HepG2 (cell line): ENCODE measurements at regions not wholly inside any gene's neighbourhood (a gene's known extent, or its start where the extent isn't known, plus 50 kb on each side); places are given as distances from the start of the nearest gene placed in this dataset.

Experiments
- ATAC-seq: fragments of 200-7000 bp; cut with Tn5 transposase; 3 replicates; pipeline ENCODE4 v1.9.1; 2020; ENCODE audit warnings: mild to moderate bottlenecking, moderate library complexity
- BruUV-seq: library from RNA; stranded (reverse); fragments of 400-500 nt; replicated peaks from 2 replicates; lab custom pipeline; 2021; lab: Mats Ljungman, UMichigan
- CTCF ChIA-PET: fragments of 300-600 bp; formaldehyde crosslinking; extraction: SDS; loops from one replicate; lab custom pipeline; 2021; ENCODE audit warnings: low total read pairs, inconsistent platforms, low intra/inter-chr PET ratio; lab: Yijun Ruan, JAX
- POLR2A ChIA-PET: fragments of 350-600 bp; sonication (Branson Sonifier 250); formaldehyde crosslinking; loops from one replicate; lab custom pipeline; 2020; ENCODE audit warnings: antibody characterized with exemption, inconsistent platforms; lab: Yijun Ruan, JAX
- DNase-seq: peaks from one replicate; pipeline ENCODE4 v3.0.0-alpha.2; 2015; ENCODE audit warnings: low spot score
- FAIRE-seq: peaks from 3 replicates; lab custom pipeline; 2011; peaks lifted over from hg19 to GRCh38; lab: Jason Lieb, UNC
- H2AFZ ChIP-seq: one replicate; pipeline ENCODE4 v1.6.1; 2011; ENCODE audit warnings: low read length, inconsistent platforms
- H3K27ac ChIP-seq: fragments of 300-600 bp; 3 replicates; pipeline ENCODE4 v1.8.0; 2011; ENCODE audit warnings: mixed run types, mild to moderate bottlenecking, mixed read lengths, low read length, inconsistent platforms; ENCODE audit not compliant: insufficient read depth; ENCODE audit errors: extremely low read length
- H3K27me3 ChIP-seq, 2 experiments: fragments of 200-600 bp in 1 of 2; 2 replicates in 1 of 2; 3 replicates in 1 of 2; pipeline versions ENCODE4 v1.6.0 to v1.8.0; 2011; ENCODE audit warnings: low read length in 2 of 2, mild to moderate bottlenecking in 2 of 2, moderate library complexity in 2 of 2, inconsistent platforms in 1 of 2; ENCODE audit not compliant: insufficient read depth in 2 of 2, control insufficient read depth in 1 of 2
- H3K36me3 ChIP-seq, 2 experiments: fragments of 200-600 bp in 1 of 2; replicated peaks in 1 of 2; 2 replicates in 1 of 2; 3 replicates in 1 of 2; pipeline versions ENCODE4 v1.5.1 to v1.8.0; 2011; ENCODE audit warnings: low read length in 2 of 2, inconsistent platforms in 1 of 2; ENCODE audit not compliant: insufficient read depth in 2 of 2, control insufficient read depth in 1 of 2
- H3K4me1 ChIP-seq: 2 replicates; pipeline ENCODE4 v1.5.1; 2012; ENCODE audit warnings: low read length, inconsistent platforms; ENCODE audit not compliant: insufficient read depth
- H3K4me2 ChIP-seq: 2 replicates; pipeline ENCODE4 v1.6.0; 2011; ENCODE audit warnings: low read depth, low read length, inconsistent platforms
- H3K4me3 ChIP-seq, 3 experiments: fragments of 200-600 bp in 1 of 3; sonication (generic), shearing (Covaris generic) in 1 of 3; replicated peaks in 1 of 3; 2 replicates each; pipeline ENCODE4 v1.5.1; 2011 to 2016; ENCODE audit warnings: low read length in 3 of 3, inconsistent platforms in 2 of 3, low read depth in 2 of 3, mild to moderate bottlenecking in 2 of 3, control low read depth in 1 of 3, mixed read lengths in 1 of 3; ENCODE audit not compliant: insufficient read depth in 1 of 3
- H3K79me2 ChIP-seq: one replicate; pipeline ENCODE4 v1.6.1; 2011; ENCODE audit warnings: low read length, inconsistent platforms; ENCODE audit not compliant: insufficient read depth
- H3K9ac ChIP-seq: 2 replicates; pipeline ENCODE4 v1.6.0; 2011; ENCODE audit warnings: mild to moderate bottlenecking, low read depth, low read length, inconsistent platforms; ENCODE audit not compliant: insufficient read depth
- H3K9me3 ChIP-seq: 2 replicates; pipeline ENCODE4 v1.5.1; 2012; ENCODE audit warnings: mild to moderate bottlenecking, low read length
- H4K20me1 ChIP-seq: 2 replicates; pipeline ENCODE4 v1.6.0; 2011; ENCODE audit warnings: inconsistent platforms, mild to moderate bottlenecking, low read length, moderate library complexity; ENCODE audit not compliant: insufficient read depth
- MNT ChIP-seq: fragments of 450-650 bp; IDR thresholded peaks from 2 replicates; pipeline ENCODE4 v1.6.1; 2016
- RBM22 ChIP-seq: fragments of 200-400 bp; formaldehyde crosslinking; optimal IDR thresholded peaks from 2 replicates; pipeline ENCODE3; 2017; ENCODE audit warnings: mild to moderate bottlenecking, low read length, moderate library complexity
- TBX2 ChIP-seq: sonication (generic); formaldehyde crosslinking; IDR thresholded peaks from 2 replicates; pipeline ENCODE4 v1.5.0; 2020; ENCODE audit warnings: missing genetic modification reagents, mild to moderate bottlenecking, borderline replicate concordance
- ZNF12 ChIP-seq: sonication (generic); formaldehyde crosslinking; IDR thresholded peaks from 2 replicates; pipeline ENCODE4 v1.5.0; 2020; ENCODE audit warnings: missing genetic modification reagents
- ZNF709 ChIP-seq: sonication (generic); formaldehyde crosslinking; IDR thresholded peaks from 2 replicates; pipeline ENCODE4 v1.5.0; 2020; ENCODE audit warnings: mild to moderate bottlenecking, missing genetic modification reagents
- WGBS: methylation state at CpG from one replicate; pipeline ENCODE4 v1.1.6; 2017; ENCODE audit warnings: low lambda C conversion rate; 5-methylcytosine and 5-hydroxymethylcytosine counted together
- in situ Hi-C: cut with HindIII; loops from 2 replicates; pipeline ENCODE4 v1.10.0; 2017; ENCODE audit warnings: low pct_unique_long_range_greater_than_20kb; ENCODE audit not compliant: extremely low pct_ligation_motif_present
- intact Hi-C: fragments of 100-400 bp; cut with micrococcal nuclease; formaldehyde crosslinking; loops from one replicate; pipeline ENCODE4 v1.10.0; 2022; ENCODE audit not compliant: unreplicated experiment
- TF ChIP-seq, protein P1 (sequence below): sonication (generic); formaldehyde crosslinking; IDR thresholded peaks from 2 replicates; pipeline ENCODE4 v1.4.0; 2020; ENCODE audit warnings: mild to moderate bottlenecking, missing genetic modification reagents

DNA sequence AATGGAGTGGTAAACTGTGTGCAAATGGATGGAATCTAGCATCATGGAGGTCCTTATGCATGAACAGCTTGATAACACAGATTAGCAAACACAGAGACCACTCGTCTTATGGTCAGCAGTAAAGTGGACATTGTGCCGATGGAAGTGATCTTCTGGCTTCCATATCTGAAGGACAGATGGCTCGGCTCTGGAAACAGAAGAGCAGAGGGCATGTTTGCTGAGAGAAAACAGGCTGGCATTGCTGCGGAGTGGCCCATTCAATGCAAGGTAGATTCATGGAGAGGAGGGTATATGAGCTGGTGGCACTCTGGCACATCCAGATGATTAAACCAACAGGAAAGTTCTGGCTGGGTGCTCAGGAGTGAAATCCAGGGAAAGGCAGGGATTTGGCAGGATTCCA, 513.2 kb downstream of the DIRAS2 start (continued):
- TF ChIP-seq, protein P1, sequence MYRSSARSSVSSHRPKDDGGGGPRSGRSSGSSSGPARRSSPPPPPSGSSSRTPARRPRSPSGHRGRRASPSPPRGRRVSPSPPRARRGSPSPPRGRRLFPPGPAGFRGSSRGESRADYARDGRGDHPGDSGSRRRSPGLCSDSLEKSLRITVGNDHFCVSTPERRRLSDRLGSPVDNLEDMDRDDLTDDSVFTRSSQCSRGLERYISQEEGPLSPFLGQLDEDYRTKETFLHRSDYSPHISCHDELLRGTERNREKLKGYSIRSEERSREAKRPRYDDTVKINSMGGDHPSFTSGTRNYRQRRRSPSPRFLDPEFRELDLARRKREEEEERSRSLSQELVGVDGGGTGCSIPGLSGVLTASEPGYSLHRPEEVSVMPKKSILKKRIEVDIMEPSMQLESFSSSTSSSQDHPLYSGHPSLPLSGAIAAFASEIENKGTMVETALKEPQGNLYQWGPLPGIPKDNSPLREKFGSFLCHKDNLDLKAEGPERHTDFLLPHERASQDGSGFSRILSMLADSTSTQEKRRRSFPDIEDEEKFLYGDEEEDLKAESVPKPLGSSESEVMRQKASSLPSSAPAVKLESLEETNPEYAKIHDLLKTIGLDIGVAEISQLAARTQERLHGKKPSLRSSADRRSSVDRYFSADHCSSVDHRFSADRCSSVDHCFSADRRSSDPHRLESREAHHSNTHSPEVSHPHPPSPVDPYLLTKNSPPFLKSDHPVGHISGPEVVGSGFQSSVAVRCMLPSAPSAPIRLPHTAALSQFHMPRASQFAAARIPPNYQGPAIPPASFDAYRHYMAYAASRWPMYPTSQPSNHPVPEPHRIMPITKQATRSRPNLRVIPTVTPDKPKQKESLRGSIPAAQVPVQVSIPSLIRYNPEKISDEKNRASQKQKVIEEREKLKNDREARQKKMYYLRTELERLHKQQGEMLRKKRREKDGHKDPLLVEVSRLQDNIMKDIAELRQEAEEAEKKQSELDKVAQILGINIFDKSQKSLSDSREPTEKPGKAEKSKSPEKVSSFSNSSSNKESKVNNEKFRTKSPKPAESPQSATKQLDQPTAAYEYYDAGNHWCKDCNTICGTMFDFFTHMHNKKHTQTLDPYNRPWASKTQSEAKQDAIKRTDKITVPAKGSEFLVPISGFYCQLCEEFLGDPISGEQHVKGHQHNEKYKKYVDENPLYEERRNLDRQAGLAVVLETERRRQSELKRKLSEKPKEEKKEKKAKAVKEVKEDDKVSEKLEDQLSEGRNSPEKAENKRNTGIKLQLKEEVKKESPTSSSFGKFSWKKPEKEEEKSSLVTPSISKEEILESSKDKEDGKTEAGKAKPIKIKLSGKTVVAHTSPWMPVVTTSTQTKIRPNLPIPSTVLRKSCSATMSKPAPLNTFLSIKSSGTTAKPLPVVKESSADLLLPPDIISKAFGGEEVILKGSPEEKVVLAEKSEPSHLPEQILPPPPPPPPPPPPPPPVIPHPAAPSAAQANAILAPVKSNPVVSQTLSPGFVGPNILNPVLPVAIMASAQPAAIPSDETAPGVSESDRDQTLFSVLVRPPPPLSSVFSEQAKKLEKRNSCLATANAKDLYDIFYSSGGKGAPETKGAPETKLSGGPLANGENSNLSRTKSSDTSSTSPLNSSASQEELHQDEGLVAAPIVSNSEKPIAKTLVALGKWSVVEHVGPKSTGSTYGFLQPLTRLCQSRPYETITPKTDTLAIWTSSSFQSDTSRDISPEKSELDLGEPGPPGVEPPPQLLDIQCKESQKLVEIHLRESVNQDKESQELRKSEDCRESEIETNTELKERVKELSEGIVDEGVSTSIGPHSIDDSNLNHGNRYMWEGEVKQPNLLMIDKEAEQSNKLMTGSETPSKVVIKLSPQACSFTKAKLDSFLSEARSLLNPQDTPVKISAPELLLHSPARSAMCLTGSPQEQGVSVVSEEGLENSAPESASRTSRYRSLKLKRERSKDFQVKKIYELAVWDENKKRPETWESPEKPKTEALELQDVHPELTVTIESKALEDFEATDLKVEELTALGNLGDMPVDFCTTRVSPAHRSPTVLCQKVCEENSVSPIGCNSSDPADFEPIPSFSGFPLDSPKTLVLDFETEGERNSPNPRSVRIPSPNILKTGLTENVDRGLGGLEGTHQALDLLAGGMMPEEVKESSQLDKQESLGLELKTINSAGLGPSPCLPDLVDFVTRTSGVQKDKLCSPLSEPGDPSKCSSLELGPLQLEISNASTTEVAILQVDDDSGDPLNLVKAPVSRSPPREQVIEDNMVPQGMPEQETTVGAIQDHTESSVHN = no peak
- TF ChIP-seq RBM22 (no peak), TBX2 (CRISPR knock-in tag) (no peak)

- Histone ChIP-seq H3K4me1 (no peaks in the 10 kb centered on the region), H3K9ac (no peak overlapping the region), H3K9me3 (no peaks in the 10 kb centered on the region), H4K20me1 (no peaks in the 10 kb centered on the region), H3K4me3 (no peak overlapping the region), H3K27ac (no peak overlapping the region), H3K36me3 (no peaks in the 10 kb centered on the region), H3K27me3 (peaks cover 0 to 6% of the 10 kb centered on the region in 2 experiments; a peak in 1 of 5 replicates), H3K79me2 (no peaks in the 10 kb centered on the region), H3K4me2 (no peak overlapping the region), H2AFZ (no peak overlapping the region)
- CTCF ChIA-PET = no interaction called here
- DNase-seq = no peak
- TF ChIP-seq ZNF12 (CRISPR knock-in tag) (no peak), MNT (peak; percentile 95), ZNF709 (CRISPR knock-in tag) (no peak)
- in situ Hi-C loops (loop anchor here (25.0 kb wide), 1 partner anchor 631 kb away; no protein-coding TSS in a partner anchor), intact Hi-C loops (no loop called here)
- POLR2A ChIA-PET = no interaction called here
- BruUV-seq = no TSS peak
- FAIRE-seq = no peak
- no peak for ATAC-seq
- WGBS = 19% methylated on average over 7 of the region's 7 CpGs
Measured at GRCh38 chr9:90131568-90131967, 511.1 kb downstream of the DIRAS2 start.
